HL-60 (cell line): ENCODE measurements at regions not wholly inside any gene's neighbourhood (a gene's known extent, or its start where the extent isn't known, plus 50 kb on each side); places are given as distances from the start of the nearest gene placed in this dataset.

Source experiments
- DNase-seq, 2 experiments: peaks; one replicate each; pipeline ENCODE4 v3.0.0-alpha.2; 2010 to 2020; ENCODE audit warnings: low read depth in 1 of 2, low spot score in 1 of 2
- H3K27ac ChIP-seq: fragments of 250-450 bp; sonication (Bioruptor Pico); replicated peaks from 2 replicates; pipeline ENCODE4 v1.5.1; 2020; ENCODE audit warnings: mild to moderate bottlenecking, moderate library complexity
- H3K27me3 ChIP-seq: fragments of 250-450 bp; sonication (Bioruptor Pico); 2 replicates; pipeline ENCODE4 v1.5.1; 2021; ENCODE audit warnings: mild to moderate bottlenecking, moderate library complexity; ENCODE audit not compliant: insufficient read depth, poor library complexity, severe bottlenecking
- H3K4me3 ChIP-seq: replicated peaks from 2 replicates; pipeline ENCODE4 v1.5.1; 2011; ENCODE audit warnings: mild to moderate bottlenecking, control low read depth, low read length; ENCODE audit not compliant: insufficient read depth
- GABPA ChIP-seq: IDR thresholded peaks from 2 replicates; pipeline ENCODE4 v1.6.1; 2012; ENCODE audit warnings: low read depth
- POLR2AphosphoS5 ChIP-seq: IDR thresholded peaks from 2 replicates; pipeline ENCODE4 v1.6.1; 2012; ENCODE audit warnings: low read depth
- SPI1 ChIP-seq: IDR thresholded peaks from 2 replicates; pipeline ENCODE4 v1.6.1; 2012; ENCODE audit warnings: low read depth, mild to moderate bottlenecking, borderline replicate concordance
- TF ChIP-seq, protein P1 (sequence below): IDR thresholded peaks from one replicate; pipeline ENCODE4 v1.5.1; 2011; ENCODE audit warnings: low read length, control low read depth, inconsistent platforms; ENCODE audit not compliant: insufficient read depth
- TF ChIP-seq, protein P2 (sequence below): IDR thresholded peaks from 2 replicates; pipeline ENCODE4 v1.6.1; 2012; ENCODE audit warnings: low read depth; ENCODE audit not compliant: insufficient replicate concordance

DNA sequence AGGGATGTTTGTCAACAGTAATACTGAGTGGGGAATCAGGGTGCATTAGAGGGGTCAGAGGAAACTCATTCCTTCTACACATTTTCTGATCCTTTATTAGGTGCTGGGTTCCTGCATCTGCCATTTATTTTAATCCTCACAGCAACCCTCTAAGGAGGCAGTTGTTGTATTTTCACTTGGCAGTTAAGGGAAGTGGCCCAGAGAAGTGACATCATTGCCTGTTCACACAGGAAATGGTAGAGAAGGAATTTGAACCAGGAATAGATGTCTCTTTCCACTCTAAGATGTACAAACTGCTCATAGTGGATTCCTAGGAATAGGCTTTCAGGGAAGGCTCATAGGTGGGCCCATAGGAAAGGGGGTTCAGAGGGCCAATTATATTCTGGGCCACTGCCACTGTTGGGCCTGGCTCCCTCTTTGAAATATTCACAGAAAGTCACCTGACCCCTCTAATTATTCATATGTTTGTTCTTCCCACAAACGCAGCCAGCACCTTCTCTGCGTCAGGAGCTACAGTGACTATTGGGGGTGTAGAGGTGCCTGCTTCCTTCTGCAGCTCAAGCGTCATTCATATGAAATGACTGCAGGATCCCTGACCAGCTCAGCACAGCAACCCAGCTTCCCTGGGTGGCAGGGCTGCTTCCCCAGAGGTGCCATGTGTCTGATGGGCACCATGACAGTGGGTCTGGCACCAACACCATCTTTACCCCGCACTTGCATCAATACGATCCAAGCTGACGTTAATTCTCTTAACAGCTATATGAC lies 163.9 kb upstream of the SMAD3 start:
- H3K27me3 ChIP-seq: no peaks in the 10 kb centered on the region
- peak overlapping the region; percentile 2 for H3K27ac ChIP-seq
- TF ChIP-seq GABPA (no peak), POLR2AphosphoS5 (no peak), SPI1 (peak; percentile 81; the same call in 1 of the 2 replicates)
- no peak for DNase-seq
- no peak overlapping the region for H3K4me3 ChIP-seq

DNA sequence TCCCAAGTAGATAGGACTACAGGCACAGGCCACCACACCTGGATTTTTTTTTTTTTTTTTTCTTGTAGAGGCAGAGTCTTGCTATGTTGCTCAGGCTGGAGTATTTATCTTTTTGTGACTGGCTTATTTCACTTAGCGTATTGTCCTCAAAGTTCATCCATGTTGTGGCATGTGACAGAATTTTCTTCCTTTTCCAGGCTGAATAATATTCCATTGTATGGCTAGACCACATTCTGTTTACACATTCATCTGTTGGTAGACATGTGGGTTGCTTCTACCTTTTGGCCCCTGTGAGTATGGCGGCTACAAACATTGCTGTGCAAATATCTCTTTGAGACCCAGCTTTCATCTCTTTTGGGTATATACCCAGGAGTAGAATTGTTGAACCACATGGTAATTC lies 160.2 kb upstream of the SMAD3 start:
- no peak for TF ChIP-seq GABPA
- DNase-seq: no peak
- Histone ChIP-seq H3K4me3 (no peak overlapping the region), H3K27me3 (no peaks in the 10 kb centered on the region), H3K27ac (no peak overlapping the region)

DNA sequence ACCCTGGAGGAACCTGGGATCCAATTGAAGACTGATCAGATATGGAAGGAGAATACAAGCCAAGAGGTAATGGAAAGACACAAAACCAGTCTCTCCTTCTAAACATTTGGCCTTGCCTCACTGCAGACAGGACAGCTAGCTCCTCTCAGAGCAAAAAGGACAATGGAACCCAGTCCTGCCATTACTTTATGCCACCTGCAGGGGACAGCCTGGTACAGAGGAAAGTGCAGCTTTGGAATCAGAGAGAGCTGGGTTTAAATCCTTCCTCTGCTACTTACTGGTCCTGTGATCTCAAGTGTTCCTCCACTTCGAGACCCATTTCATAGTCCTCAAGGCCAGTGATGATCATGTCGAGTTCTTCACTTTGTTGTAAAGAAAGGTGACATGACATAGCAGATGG lies 159.4 kb upstream of the SMAD3 start:
- DNase-seq: no peak
- Histone ChIP-seq H3K4me3 (no peak overlapping the region), H3K27ac (no peak overlapping the region), H3K27me3 (no peaks in the 10 kb centered on the region)
- TF ChIP-seq GABPA: no peak
- TF ChIP-seq, protein P1, sequence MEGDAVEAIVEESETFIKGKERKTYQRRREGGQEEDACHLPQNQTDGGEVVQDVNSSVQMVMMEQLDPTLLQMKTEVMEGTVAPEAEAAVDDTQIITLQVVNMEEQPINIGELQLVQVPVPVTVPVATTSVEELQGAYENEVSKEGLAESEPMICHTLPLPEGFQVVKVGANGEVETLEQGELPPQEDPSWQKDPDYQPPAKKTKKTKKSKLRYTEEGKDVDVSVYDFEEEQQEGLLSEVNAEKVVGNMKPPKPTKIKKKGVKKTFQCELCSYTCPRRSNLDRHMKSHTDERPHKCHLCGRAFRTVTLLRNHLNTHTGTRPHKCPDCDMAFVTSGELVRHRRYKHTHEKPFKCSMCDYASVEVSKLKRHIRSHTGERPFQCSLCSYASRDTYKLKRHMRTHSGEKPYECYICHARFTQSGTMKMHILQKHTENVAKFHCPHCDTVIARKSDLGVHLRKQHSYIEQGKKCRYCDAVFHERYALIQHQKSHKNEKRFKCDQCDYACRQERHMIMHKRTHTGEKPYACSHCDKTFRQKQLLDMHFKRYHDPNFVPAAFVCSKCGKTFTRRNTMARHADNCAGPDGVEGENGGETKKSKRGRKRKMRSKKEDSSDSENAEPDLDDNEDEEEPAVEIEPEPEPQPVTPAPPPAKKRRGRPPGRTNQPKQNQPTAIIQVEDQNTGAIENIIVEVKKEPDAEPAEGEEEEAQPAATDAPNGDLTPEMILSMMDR: peak; percentile 14
- no peak for TF ChIP-seq SPI1
- TF ChIP-seq POLR2AphosphoS5: no peak
- TF ChIP-seq, protein P2, sequence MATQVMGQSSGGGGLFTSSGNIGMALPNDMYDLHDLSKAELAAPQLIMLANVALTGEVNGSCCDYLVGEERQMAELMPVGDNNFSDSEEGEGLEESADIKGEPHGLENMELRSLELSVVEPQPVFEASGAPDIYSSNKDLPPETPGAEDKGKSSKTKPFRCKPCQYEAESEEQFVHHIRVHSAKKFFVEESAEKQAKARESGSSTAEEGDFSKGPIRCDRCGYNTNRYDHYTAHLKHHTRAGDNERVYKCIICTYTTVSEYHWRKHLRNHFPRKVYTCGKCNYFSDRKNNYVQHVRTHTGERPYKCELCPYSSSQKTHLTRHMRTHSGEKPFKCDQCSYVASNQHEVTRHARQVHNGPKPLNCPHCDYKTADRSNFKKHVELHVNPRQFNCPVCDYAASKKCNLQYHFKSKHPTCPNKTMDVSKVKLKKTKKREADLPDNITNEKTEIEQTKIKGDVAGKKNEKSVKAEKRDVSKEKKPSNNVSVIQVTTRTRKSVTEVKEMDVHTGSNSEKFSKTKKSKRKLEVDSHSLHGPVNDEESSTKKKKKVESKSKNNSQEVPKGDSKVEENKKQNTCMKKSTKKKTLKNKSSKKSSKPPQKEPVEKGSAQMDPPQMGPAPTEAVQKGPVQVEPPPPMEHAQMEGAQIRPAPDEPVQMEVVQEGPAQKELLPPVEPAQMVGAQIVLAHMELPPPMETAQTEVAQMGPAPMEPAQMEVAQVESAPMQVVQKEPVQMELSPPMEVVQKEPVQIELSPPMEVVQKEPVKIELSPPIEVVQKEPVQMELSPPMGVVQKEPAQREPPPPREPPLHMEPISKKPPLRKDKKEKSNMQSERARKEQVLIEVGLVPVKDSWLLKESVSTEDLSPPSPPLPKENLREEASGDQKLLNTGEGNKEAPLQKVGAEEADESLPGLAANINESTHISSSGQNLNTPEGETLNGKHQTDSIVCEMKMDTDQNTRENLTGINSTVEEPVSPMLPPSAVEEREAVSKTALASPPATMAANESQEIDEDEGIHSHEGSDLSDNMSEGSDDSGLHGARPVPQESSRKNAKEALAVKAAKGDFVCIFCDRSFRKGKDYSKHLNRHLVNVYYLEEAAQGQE: no peak

DNA sequence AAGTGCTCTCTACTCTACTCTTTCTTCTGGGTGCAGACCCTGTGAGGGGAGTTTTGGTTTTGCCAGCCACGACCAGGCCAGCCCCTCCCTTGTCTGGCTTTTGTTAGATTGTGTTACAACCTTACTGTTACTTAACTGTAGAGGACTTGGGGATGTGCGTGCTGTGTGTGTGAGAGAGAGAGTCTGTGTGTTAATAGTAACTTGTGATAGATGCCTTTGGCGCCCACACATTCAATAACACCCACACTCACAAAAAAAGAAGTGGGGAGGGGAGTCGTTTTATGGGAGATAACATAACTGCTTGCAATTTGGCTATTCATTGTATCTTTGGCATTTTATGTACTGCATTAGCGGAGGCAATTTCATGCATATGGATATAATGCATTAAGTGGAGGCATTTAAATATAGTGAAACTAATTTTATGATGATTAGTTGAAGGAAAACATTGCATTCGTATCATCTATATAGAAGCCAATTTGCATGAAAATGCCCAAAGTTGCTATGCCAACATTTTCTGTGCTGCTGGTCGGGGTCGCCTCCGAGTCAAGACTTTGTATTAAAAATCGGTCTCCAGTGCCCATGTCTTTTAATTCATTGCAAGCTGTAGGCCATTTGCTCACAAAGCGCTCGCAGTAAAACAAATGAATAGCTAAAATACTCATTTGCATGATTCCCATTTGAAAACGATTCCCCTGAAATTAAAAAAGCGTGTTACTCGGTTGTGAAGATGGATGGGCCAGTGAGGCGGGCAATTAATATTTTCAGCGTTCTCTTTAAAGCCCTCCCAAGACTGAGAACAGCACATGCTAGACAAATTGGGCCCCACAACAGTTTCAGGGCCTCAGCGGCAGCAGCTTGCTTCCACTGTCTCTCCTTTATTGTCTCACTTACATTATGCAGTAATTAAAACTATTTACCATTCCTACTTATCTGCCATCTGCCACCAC lies 158.5 kb upstream of the SMAD3 start:
- no peak for DNase-seq
- no peaks in the 10 kb centered on the region for H3K27me3 ChIP-seq
- no peak overlapping the region for H3K4me3 ChIP-seq
- peak overlapping the region; percentile 78 for H3K27ac ChIP-seq
- TF ChIP-seq, protein P1: no peak
- TF ChIP-seq GABPA (no peak), SPI1 (no peak), POLR2AphosphoS5 (no peak)
- TF ChIP-seq, protein P2: no peak
